ENCODE measurements at regions not wholly inside any gene's neighbourhood (a gene's known extent, or its start where the extent isn't known, plus 50 kb on each side); places are given as distances from the start of the nearest gene placed in this dataset.

GRCh38 chr15:35211240-35211902 lies 126.3 kb upstream of the NANOGP8 start:
- no peak for TF ChIP-seq CTCF (IDR thresholded peaks at IDR 0.05; ENCODE audit: borderline replicate concordance, extremely low read depth, low read length, poor library complexity, severe bottlenecking)
- TF ChIP-seq EZH2 (IDR thresholded peaks at IDR 0.05; ENCODE audit: borderline replicate concordance, low read depth, low read length, severe bottlenecking), result no peak
